DOHH2 (cell line): ENCODE measurements at regions not wholly inside any gene's neighbourhood (a gene's known extent, or its start where the extent isn't known, plus 50 kb on each side); places are given as distances from the start of the nearest gene placed in this dataset.

ENCODE experiments used
- H3F3A ChIP-seq: fragments of 200-600 bp; sonication (generic), shearing (Covaris generic); 2 replicates; pipeline ENCODE4 v1.6.0; 2016; ENCODE audit warnings: antibody characterized with exemption, mild to moderate bottlenecking; ENCODE audit not compliant: control insufficient read depth, insufficient read depth
- H3K27ac ChIP-seq: fragments of 200-600 bp; sonication (generic); 2 replicates; pipeline ENCODE4 v1.5.1; 2014; ENCODE audit warnings: low read depth, mild to moderate bottlenecking, low read length, moderate library complexity
- H3K27me3 ChIP-seq: fragments of 200-600 bp; sonication (generic); 2 replicates; pipeline ENCODE4 v1.6.1; 2014; ENCODE audit warnings: mild to moderate bottlenecking, low read length, mixed read lengths; ENCODE audit not compliant: control insufficient read depth
- H3K36me3 ChIP-seq: fragments of 200-600 bp; sonication (generic); 2 replicates; pipeline ENCODE4 v1.6.1; 2014; ENCODE audit warnings: mild to moderate bottlenecking, low read length, moderate library complexity, mixed read lengths; ENCODE audit not compliant: control insufficient read depth
- H3K4me1 ChIP-seq: fragments of 200-600 bp; sonication (generic); 2 replicates; pipeline ENCODE4 v1.6.1; 2014; ENCODE audit warnings: mild to moderate bottlenecking, low read length, mixed read lengths; ENCODE audit not compliant: control insufficient read depth
- H3K4me2 ChIP-seq: fragments of 200-600 bp; sonication (generic); 2 replicates; pipeline ENCODE4 v1.6.0; 2014; ENCODE audit warnings: mild to moderate bottlenecking, low read length, moderate library complexity
- H3K4me3 ChIP-seq: fragments of 200-600 bp; sonication (generic); 2 replicates; pipeline ENCODE4 v1.5.1; 2014; ENCODE audit warnings: mild to moderate bottlenecking, low read length, mixed read lengths
- H3K79me2 ChIP-seq: fragments of 200-600 bp; sonication (generic); 2 replicates; pipeline ENCODE4 v1.6.1; 2014; ENCODE audit warnings: mild to moderate bottlenecking, low read length, mixed read lengths; ENCODE audit not compliant: control insufficient read depth
- H3K9me2 ChIP-seq: fragments of 200-600 bp; sonication (generic); replicated peaks from 2 replicates; pipeline ENCODE4 v1.6.1; 2014; ENCODE audit warnings: mild to moderate bottlenecking, low read length, mixed read lengths; ENCODE audit not compliant: control insufficient read depth
- H3K9me3 ChIP-seq: fragments of 200-600 bp; sonication (generic); 2 replicates; pipeline ENCODE4 v1.6.1; 2014; ENCODE audit warnings: antibody characterized with exemption, low read length, mixed read lengths; ENCODE audit not compliant: control insufficient read depth, insufficient read depth
- H4K20me1 ChIP-seq: fragments of 200-600 bp; sonication (generic); 2 replicates; pipeline ENCODE4 v1.6.0; 2014; ENCODE audit warnings: low read depth, mild to moderate bottlenecking, antibody characterized with exemption, low read length, moderate library complexity; ENCODE audit not compliant: control insufficient read depth, insufficient read depth
- EZH2phosphoT487 ChIP-seq: fragments of 200-600 bp; sonication (generic); IDR thresholded peaks from 2 replicates; pipeline ENCODE4 v1.6.1; 2017; ENCODE audit warnings: borderline replicate concordance, mild to moderate bottlenecking, antibody characterized with exemption, low read length, moderate library complexity, mixed read lengths
- TF ChIP-seq, protein P1 (sequence below): fragments of 200-600 bp; sonication (generic); IDR thresholded peaks from one replicate; pipeline ENCODE4 v1.5.1; 2014; ENCODE audit warnings: antibody characterized with exemption, mild to moderate bottlenecking, low read depth, low read length; ENCODE audit not compliant: poor library complexity, severe bottlenecking

DNA sequence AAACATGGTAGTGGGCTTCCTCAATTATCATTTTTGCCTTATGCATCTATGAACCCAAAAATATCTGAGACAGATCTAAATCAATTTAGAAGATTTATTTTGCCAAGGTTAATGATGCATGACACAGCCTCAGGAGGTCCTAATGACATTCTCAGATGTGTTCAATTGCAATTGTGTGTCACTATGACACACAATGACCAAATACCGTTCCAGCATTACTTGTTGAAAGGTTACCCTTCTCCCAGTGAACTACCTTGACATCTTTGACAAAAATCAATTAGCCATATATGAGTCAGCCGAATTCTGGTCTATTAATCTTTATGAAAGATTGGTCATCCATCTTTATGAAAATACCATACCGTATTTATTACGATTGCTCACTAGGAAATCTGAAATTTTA lies 592.5 kb upstream of the GJE1 start:
- TF ChIP-seq, protein P1, sequence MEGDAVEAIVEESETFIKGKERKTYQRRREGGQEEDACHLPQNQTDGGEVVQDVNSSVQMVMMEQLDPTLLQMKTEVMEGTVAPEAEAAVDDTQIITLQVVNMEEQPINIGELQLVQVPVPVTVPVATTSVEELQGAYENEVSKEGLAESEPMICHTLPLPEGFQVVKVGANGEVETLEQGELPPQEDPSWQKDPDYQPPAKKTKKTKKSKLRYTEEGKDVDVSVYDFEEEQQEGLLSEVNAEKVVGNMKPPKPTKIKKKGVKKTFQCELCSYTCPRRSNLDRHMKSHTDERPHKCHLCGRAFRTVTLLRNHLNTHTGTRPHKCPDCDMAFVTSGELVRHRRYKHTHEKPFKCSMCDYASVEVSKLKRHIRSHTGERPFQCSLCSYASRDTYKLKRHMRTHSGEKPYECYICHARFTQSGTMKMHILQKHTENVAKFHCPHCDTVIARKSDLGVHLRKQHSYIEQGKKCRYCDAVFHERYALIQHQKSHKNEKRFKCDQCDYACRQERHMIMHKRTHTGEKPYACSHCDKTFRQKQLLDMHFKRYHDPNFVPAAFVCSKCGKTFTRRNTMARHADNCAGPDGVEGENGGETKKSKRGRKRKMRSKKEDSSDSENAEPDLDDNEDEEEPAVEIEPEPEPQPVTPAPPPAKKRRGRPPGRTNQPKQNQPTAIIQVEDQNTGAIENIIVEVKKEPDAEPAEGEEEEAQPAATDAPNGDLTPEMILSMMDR: no peak
- no peak for TF ChIP-seq EZH2phosphoT487
- no peaks in the 10 kb centered on the region for H3K27me3 ChIP-seq
- no peak overlapping the region for H3K4me2 ChIP-seq
- no peaks in the 10 kb centered on the region for H3K79me2 ChIP-seq
- H3K4me3 ChIP-seq: no peak overlapping the region
- H3K9me3 ChIP-seq: no peaks in the 10 kb centered on the region
- no peaks in the 10 kb centered on the region for H4K20me1 ChIP-seq
- H3K36me3 ChIP-seq: no peaks in the 10 kb centered on the region
- no peaks in the 10 kb centered on the region for H3K4me1 ChIP-seq
- no peaks in the 10 kb centered on the region for H3F3A ChIP-seq
- no peak overlapping the region for H3K27ac ChIP-seq
- H3K9me2 ChIP-seq: no peaks in the 10 kb centered on the region

GRCh38 chr6:141539617-141540016 lies 593.1 kb upstream of the GJE1 start:
- no peaks in the 10 kb centered on the region for H3K79me2 ChIP-seq
- no peaks in the 10 kb centered on the region for H3F3A ChIP-seq
- H3K9me3 ChIP-seq: no peaks in the 10 kb centered on the region
- no peaks in the 10 kb centered on the region for H3K27me3 ChIP-seq
- no peaks in the 10 kb centered on the region for H4K20me1 ChIP-seq
- H3K9me2 ChIP-seq: no peaks in the 10 kb centered on the region
- H3K4me3 ChIP-seq: no peak overlapping the region
- no peak overlapping the region for H3K4me2 ChIP-seq
- H3K36me3 ChIP-seq: no peaks in the 10 kb centered on the region
- no peaks in the 10 kb centered on the region for H3K4me1 ChIP-seq
- H3K27ac ChIP-seq: no peak overlapping the region
- TF ChIP-seq, protein P1: no peak
- TF ChIP-seq EZH2phosphoT487: no peak

DNA sequence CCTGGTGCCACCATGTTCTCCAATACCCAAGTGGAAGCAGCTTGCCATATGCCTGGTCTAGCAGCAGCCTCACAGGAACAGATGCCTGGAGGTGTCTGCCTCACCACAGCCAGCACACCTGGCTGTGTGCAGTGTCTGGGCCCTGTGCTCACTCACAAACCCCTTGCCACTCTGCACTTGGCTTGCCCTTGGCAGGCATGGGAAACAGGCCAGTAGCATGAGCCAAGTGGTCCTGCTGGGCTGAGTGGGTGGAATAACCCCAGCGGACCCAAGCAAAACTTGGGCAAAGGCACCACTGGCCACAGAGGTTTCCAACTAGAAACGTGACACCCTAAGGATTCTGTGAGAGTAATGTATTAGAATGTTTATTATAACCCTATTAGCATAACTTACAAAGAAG lies 600.5 kb upstream of the GJE1 start:
- Histone ChIP-seq H3K4me3 (no peak overlapping the region), H3K27ac (no peak overlapping the region), H3K36me3 (no peaks in the 10 kb centered on the region), H3K4me2 (no peak overlapping the region), H3K4me1 (no peaks in the 10 kb centered on the region), H3K79me2 (no peaks in the 10 kb centered on the region), H3F3A (no peaks in the 10 kb centered on the region), H3K27me3 (no peaks in the 10 kb centered on the region), H4K20me1 (no peaks in the 10 kb centered on the region), H3K9me2 (no peaks in the 10 kb centered on the region), H3K9me3 (peaks cover 15% of the 10 kb centered on the region; the same call in 1 of the 2 replicates)
- TF ChIP-seq, protein P1: no peak
- TF ChIP-seq EZH2phosphoT487: no peak

DNA sequence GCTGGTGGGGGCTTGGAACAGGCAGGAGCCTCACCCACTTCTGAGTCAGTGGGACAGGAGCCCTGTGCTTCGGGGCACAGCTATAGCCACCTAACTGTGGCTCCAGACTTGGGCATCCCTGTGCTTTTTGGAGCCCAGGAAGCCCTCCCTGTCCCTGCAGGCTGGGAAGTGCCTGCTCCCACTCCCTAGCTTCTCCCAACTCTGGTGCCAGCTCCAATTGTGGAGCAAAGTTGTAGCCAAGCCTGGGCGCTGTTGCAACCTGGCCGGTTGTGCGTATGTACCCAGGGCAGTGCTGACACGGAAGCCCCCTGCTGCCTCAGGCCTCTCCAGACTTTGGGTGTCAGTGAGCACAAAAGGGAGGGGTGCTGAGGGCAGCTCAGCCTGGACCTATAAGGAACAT lies 601.7 kb upstream of the GJE1 start:
- Histone ChIP-seq H3K27ac (no peak overlapping the region), H3K9me3 (peaks cover 15% of the 10 kb centered on the region; the same call in 1 of the 2 replicates)
- TF ChIP-seq EZH2phosphoT487: no peak
- TF ChIP-seq, protein P1: no peak

More for the DNA sequence above, 601.7 kb upstream of the GJE1 start:
- H3K36me3 ChIP-seq: no peaks in the 10 kb centered on the region
- no peaks in the 10 kb centered on the region for H4K20me1 ChIP-seq
- H3K4me1 ChIP-seq: no peaks in the 10 kb centered on the region
- no peaks in the 10 kb centered on the region for H3F3A ChIP-seq
- no peak overlapping the region for H3K4me3 ChIP-seq
- H3K4me2 ChIP-seq: no peak overlapping the region
- no peaks in the 10 kb centered on the region for H3K9me2 ChIP-seq
- H3K27me3 ChIP-seq: no peaks in the 10 kb centered on the region
- H3K79me2 ChIP-seq: no peaks in the 10 kb centered on the region
